ENCODE measurements at regions not wholly inside any gene's neighbourhood (a gene's known extent, or its start where the extent isn't known, plus 50 kb on each side); places are given as distances from the start of the nearest gene placed in this dataset.

GRCh38 chrX:116276261-116276660, 105.7 kb downstream of the AGTR2 start:
- H3K27ac ChIP-seq (ENCODE audit: low read depth in 2 of 2, low read length in 2 of 2), result no peak overlapping the region
- DNase-seq, result peak in 2 of 5 donors; percentile 32 to 47
- no peak for FAIRE-seq

GRCh38 chrX:116277351-116278225, 107.0 kb downstream of the AGTR2 start:
- H3K27me3 ChIP-seq (ENCODE audit: control insufficient read depth, insufficient read depth, low read length), result no peaks in the 10 kb centered on the region
- intact Hi-C loops (cut with DNase I), result no loop called here
- no peaks in the 10 kb centered on the region for H3K9me3 ChIP-seq (ENCODE audit: control insufficient read depth in 2 of 3, insufficient read depth in 1 of 3, low read length in 3 of 3)
- H3K9ac ChIP-seq (ENCODE audit: low read length in 3 of 3), result no peak overlapping the region
- peak in 2 of 5 donors; percentile 16 to 51 for DNase-seq
- no peak overlapping the region for H3K27ac ChIP-seq (ENCODE audit: low read depth in 2 of 2, low read length in 2 of 2)
- no peak for FAIRE-seq
- no peaks in the 10 kb centered on the region for H3K4me1 ChIP-seq (ENCODE audit: control insufficient read depth in 2 of 3, insufficient read depth in 2 of 3, low read depth in 1 of 3, low read length in 3 of 3)
- no peak overlapping the region for H3K4me3 ChIP-seq (ENCODE audit: low read length in 3 of 3)
- TF ChIP-seq CTCF (IDR thresholded peaks at IDR 0.05; ENCODE audit: borderline replicate concordance, extremely low read depth, insufficient read depth), result no peak
- H3K36me3 ChIP-seq (ENCODE audit: control insufficient read depth in 2 of 3, insufficient read depth in 3 of 3, low read length in 3 of 3), result no peaks in the 10 kb centered on the region

More at GRCh38 chrX:116276261-116276660, 105.7 kb downstream of the AGTR2 start:
- Histone ChIP-seq H3K4me1 (ENCODE audit: control insufficient read depth in 2 of 3, insufficient read depth in 2 of 3, low read depth in 1 of 3, low read length in 3 of 3) (no peaks in the 10 kb centered on the region), H3K9me3 (ENCODE audit: control insufficient read depth in 2 of 3, insufficient read depth in 1 of 3, low read length in 3 of 3) (no peaks in the 10 kb centered on the region), H3K36me3 (ENCODE audit: control insufficient read depth in 2 of 3, insufficient read depth in 3 of 3, low read length in 3 of 3) (no peaks in the 10 kb centered on the region), H3K4me3 (ENCODE audit: low read length in 3 of 3) (no peak overlapping the region), H3K9ac (ENCODE audit: low read length in 3 of 3) (no peak overlapping the region), H3K27me3 (ENCODE audit: control insufficient read depth, insufficient read depth, low read length) (peaks cover 1% of the 10 kb centered on the region)
- no peak for TF ChIP-seq CTCF (IDR thresholded peaks at IDR 0.05; ENCODE audit: borderline replicate concordance, extremely low read depth, insufficient read depth)
- intact Hi-C loops (cut with DNase I), result no loop called here

- H3K4me1 ChIP-seq (ENCODE audit: control insufficient read depth in 2 of 3, insufficient read depth in 2 of 3, low read depth in 1 of 3, low read length in 3 of 3), result no peaks in the 10 kb centered on the region
Observed at GRCh38 chrX:116278826-116279225, 108.3 kb downstream of the AGTR2 start.

More at GRCh38 chrX:116278826-116279225, 108.3 kb downstream of the AGTR2 start:
- no peak overlapping the region for H3K27ac ChIP-seq (ENCODE audit: low read depth in 2 of 2, low read length in 2 of 2)
- no peaks in the 10 kb centered on the region for H3K27me3 ChIP-seq (ENCODE audit: control insufficient read depth, insufficient read depth, low read length)
- DNase-seq, result no peak
- no peak overlapping the region for H3K9ac ChIP-seq (ENCODE audit: low read length in 3 of 3)
- intact Hi-C loops (cut with DNase I), result no loop called here
- H3K9me3 ChIP-seq (ENCODE audit: control insufficient read depth in 2 of 3, insufficient read depth in 1 of 3, low read length in 3 of 3), result no peaks in the 10 kb centered on the region
- no peaks in the 10 kb centered on the region for H3K36me3 ChIP-seq (ENCODE audit: control insufficient read depth in 2 of 3, insufficient read depth in 3 of 3, low read length in 3 of 3)
- FAIRE-seq, result no peak
- TF ChIP-seq CTCF (IDR thresholded peaks at IDR 0.05; ENCODE audit: borderline replicate concordance, extremely low read depth, insufficient read depth), result no peak
- H3K4me3 ChIP-seq (ENCODE audit: low read length in 3 of 3), result no peak overlapping the region
